ENCODE measurements at regions not wholly inside any gene's neighbourhood (a gene's known extent, or its start where the extent isn't known, plus 50 kb on each side); places are given as distances from the start of the nearest gene placed in this dataset.

GRCh38 chr1:195053478-195053877 is 1554.8 kb downstream of the KCNT2 start:
- Histone ChIP-seq H3K9ac (ENCODE audit: low read length in 3 of 3) (no peak overlapping the region), H3K9me3 (ENCODE audit: control insufficient read depth in 2 of 3, insufficient read depth in 1 of 3, low read length in 3 of 3) (no peaks in the 10 kb centered on the region), H3K27me3 (ENCODE audit: control insufficient read depth, insufficient read depth, low read length) (no peaks in the 10 kb centered on the region), H3K27ac (ENCODE audit: low read depth in 2 of 2, low read length in 2 of 2) (no peak overlapping the region), H3K4me3 (ENCODE audit: low read length in 3 of 3) (no peak overlapping the region), H3K36me3 (ENCODE audit: control insufficient read depth in 2 of 3, insufficient read depth in 3 of 3, low read length in 3 of 3) (no peaks in the 10 kb centered on the region), H3K4me1 (ENCODE audit: control insufficient read depth in 2 of 3, insufficient read depth in 2 of 3, low read depth in 1 of 3, low read length in 3 of 3) (no peaks in the 10 kb centered on the region)
- intact Hi-C loops (cut with DNase I) = no loop called here
- FAIRE-seq = no peak
- no peak for TF ChIP-seq CTCF (IDR thresholded peaks at IDR 0.05; ENCODE audit: borderline replicate concordance, extremely low read depth, insufficient read depth)
- no peak for DNase-seq

GRCh38 chr1:195047772-195048171 is 1560.5 kb downstream of the KCNT2 start:
- Histone ChIP-seq H3K27ac (ENCODE audit: low read depth in 2 of 2, low read length in 2 of 2) (no peak overlapping the region), H3K4me3 (ENCODE audit: low read length in 3 of 3) (no peak overlapping the region), H3K9me3 (ENCODE audit: control insufficient read depth in 2 of 3, insufficient read depth in 1 of 3, low read length in 3 of 3) (no peaks in the 10 kb centered on the region), H3K9ac (ENCODE audit: low read length in 3 of 3) (no peak overlapping the region), H3K36me3 (ENCODE audit: control insufficient read depth in 2 of 3, insufficient read depth in 3 of 3, low read length in 3 of 3) (no peaks in the 10 kb centered on the region), H3K27me3 (ENCODE audit: control insufficient read depth, insufficient read depth, low read length) (no peaks in the 10 kb centered on the region), H3K4me1 (ENCODE audit: control insufficient read depth in 2 of 3, insufficient read depth in 2 of 3, low read depth in 1 of 3, low read length in 3 of 3) (no peaks in the 10 kb centered on the region)
- no peak for DNase-seq
- TF ChIP-seq CTCF (IDR thresholded peaks at IDR 0.05; ENCODE audit: borderline replicate concordance, extremely low read depth, insufficient read depth) = no peak
- FAIRE-seq = no peak
- intact Hi-C loops (cut with DNase I) = no loop called here

- H3K36me3 ChIP-seq (ENCODE audit: control insufficient read depth in 2 of 3, insufficient read depth in 3 of 3, low read length in 3 of 3) = no peaks in the 10 kb centered on the region
- H3K4me1 ChIP-seq (ENCODE audit: control insufficient read depth in 2 of 3, insufficient read depth in 2 of 3, low read depth in 1 of 3, low read length in 3 of 3) = no peaks in the 10 kb centered on the region
- FAIRE-seq (peak; percentile 42), DNase-seq (no peak)
- no peak for TF ChIP-seq CTCF (IDR thresholded peaks at IDR 0.05; ENCODE audit: borderline replicate concordance, extremely low read depth, insufficient read depth)
- no peak overlapping the region for H3K4me3 ChIP-seq (ENCODE audit: low read length in 3 of 3)
- no peak overlapping the region for H3K27ac ChIP-seq (ENCODE audit: low read depth in 2 of 2, low read length in 2 of 2)
- intact Hi-C loops (cut with DNase I) = no loop called here
- H3K9me3 ChIP-seq (ENCODE audit: control insufficient read depth in 2 of 3, insufficient read depth in 1 of 3, low read length in 3 of 3) = no peaks in the 10 kb centered on the region
- no peak overlapping the region for H3K9ac ChIP-seq (ENCODE audit: low read length in 3 of 3)
- H3K27me3 ChIP-seq (ENCODE audit: control insufficient read depth, insufficient read depth, low read length) = no peaks in the 10 kb centered on the region
These were observed 1563.2 kb downstream of the KCNT2 start for GRCh38 chr1:195045072-195045471.

GRCh38 chr1:195030793-195031192 is 1577.4 kb downstream of the KCNT2 start:
- Histone ChIP-seq H3K27me3 (ENCODE audit: control insufficient read depth, insufficient read depth, low read length) (no peaks in the 10 kb centered on the region), H3K4me1 (ENCODE audit: control insufficient read depth in 2 of 3, insufficient read depth in 2 of 3, low read depth in 1 of 3, low read length in 3 of 3) (no peaks in the 10 kb centered on the region), H3K4me3 (ENCODE audit: low read length in 3 of 3) (no peak overlapping the region), H3K36me3 (ENCODE audit: control insufficient read depth in 2 of 3, insufficient read depth in 3 of 3, low read length in 3 of 3) (no peaks in the 10 kb centered on the region), H3K9me3 (ENCODE audit: control insufficient read depth in 2 of 3, insufficient read depth in 1 of 3, low read length in 3 of 3) (peaks cover 0 to 4% (median 0%) of the 10 kb centered on the region in 3 donors), H3K27ac (ENCODE audit: low read depth in 2 of 2, low read length in 2 of 2) (no peak overlapping the region), H3K9ac (ENCODE audit: low read length in 3 of 3) (no peak overlapping the region)
- intact Hi-C loops (cut with DNase I) = no loop called here
- FAIRE-seq (no peak), DNase-seq (no peak)
- TF ChIP-seq CTCF (IDR thresholded peaks at IDR 0.05; ENCODE audit: borderline replicate concordance, extremely low read depth, insufficient read depth) = no peak

All from kidney (tissue), 13 donors.